Body of pancreas (tissue), 4 donors: ENCODE measurements at regions not wholly inside any gene's neighbourhood (a gene's known extent, or its start where the extent isn't known, plus 50 kb on each side); places are given as distances from the start of the nearest gene placed in this dataset.

ENCODE experiments used
- CTCF ChIP-seq, 7 experiments: fragments of 450-650 bp in 4 of 7; fragments of 200-600 bp in 3 of 7; sonication (generic) in 3 of 7; IDR thresholded peaks; one replicate each; pipeline ENCODE4 v1.5.1; 2016 to 2019; ENCODE audit warnings: antibody characterized with exemption in 7 of 7
- POLR2A ChIP-seq, 3 donors: fragments of 450-650 bp; IDR thresholded peaks; one replicate each; pipeline ENCODE4 v1.6.1; 2016; ENCODE audit warnings: antibody characterized with exemption in 3 of 3, mild to moderate bottlenecking in 2 of 3

DNA sequence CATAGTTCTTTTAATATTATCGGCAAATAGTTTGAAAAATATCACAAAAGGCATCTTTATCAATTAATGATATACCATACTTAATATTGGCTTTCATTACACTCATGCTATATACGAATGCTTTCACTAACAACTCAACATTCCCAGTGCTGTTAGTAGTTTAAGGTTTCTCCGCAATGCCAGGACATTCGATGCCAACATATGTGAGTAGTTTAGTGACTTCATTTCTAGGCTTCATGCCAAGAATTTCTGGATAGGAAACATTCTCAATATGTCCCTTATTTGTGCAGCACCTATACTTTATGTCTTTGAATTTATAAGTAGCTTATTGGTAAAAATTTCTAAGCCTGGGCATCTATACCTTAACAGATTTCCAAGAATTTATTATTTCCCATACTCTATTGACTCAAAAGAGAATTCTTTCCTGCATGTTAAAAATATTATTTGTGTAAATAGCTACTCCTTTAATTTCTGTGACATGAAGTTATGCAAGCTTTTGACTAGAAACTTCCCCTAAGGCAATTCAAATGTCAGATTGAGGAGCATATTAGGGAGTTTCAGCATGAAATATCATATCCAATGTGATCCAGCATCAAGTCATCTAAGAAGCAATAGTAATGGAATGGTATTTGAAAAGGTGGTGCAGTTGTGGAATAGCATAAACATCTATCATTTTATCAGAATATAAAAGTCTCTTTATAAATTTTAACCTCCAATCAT lies 236.0 kb upstream of the STXBP5 start:
- no peak for TF ChIP-seq CTCF (IDR thresholded peaks at IDR 0.05)
- no peak for TF ChIP-seq POLR2A (IDR thresholded peaks at IDR 0.05)
